HCT116 (cell line): ENCODE measurements at regions not wholly inside any gene's neighbourhood (a gene's known extent, or its start where the extent isn't known, plus 50 kb on each side); places are given as distances from the start of the nearest gene placed in this dataset.
"Not testable (repeated sequence)": the region's sequence is repeated elsewhere in the genome, so short reads cannot be mapped to it uniquely, and the experiment has no call there.

Source experiments
- ATAC-seq: fragments of 200-7000 bp; cut with Tn5 transposase; 2 replicates; pipeline ENCODE4 v1.9.1; 2020; ENCODE audit warnings: mild to moderate bottlenecking, moderate library complexity
- BruUV-seq: library from RNA; stranded (reverse); fragments of 400-500 nt; replicated peaks from 2 replicates; lab custom pipeline; 2021; lab: Mats Ljungman, UMichigan
- CTCF ChIA-PET: fragments of 300-600 bp; sonication (Branson Sonifier 250); formaldehyde crosslinking; loops from one replicate; lab custom pipeline; 2021; ENCODE audit warnings: antibody characterized with exemption; lab: Charles Lee
- POLR2A ChIA-PET: fragments of 300-600, 350-600 bp; sonication (Branson Sonifier 250); formaldehyde crosslinking; loops from one replicate; lab custom pipeline; 2021; ENCODE audit warnings: antibody characterized with exemption; lab: Charles Lee
- RAD21 ChIA-PET, 2 experiments: fragments of 300-600 bp; sonication (Branson Sonifier 250); formaldehyde crosslinking; loops; one replicate each; lab custom pipeline; 2023; ENCODE audit warnings: low total read pairs in 2 of 2; ENCODE audit not compliant: uncharacterized antibody in 2 of 2, unreplicated experiment in 2 of 2, low non-redundant PET in 1 of 2; lab: Charles Lee
- DNase-seq: peaks from one replicate; pipeline ENCODE4 v3.0.0-alpha.2; 2010; ENCODE audit warnings: low read depth, low spot score
- H2AFZ ChIP-seq: fragments of 200-600 bp; shearing (Covaris generic), sonication (generic); 2 replicates; pipeline ENCODE4 v1.6.1; 2017; ENCODE audit warnings: low read depth, mixed run types, mixed read lengths, antibody characterized with exemption, low read length; ENCODE audit not compliant: poor library complexity, severe bottlenecking
- H3K27ac ChIP-seq: 2 replicates; pipeline ENCODE4 v1.5.1; 2012; ENCODE audit warnings: low read depth, low read length
- H3K27me3 ChIP-seq: fragments of 200-600 bp; sonication (generic); 2 replicates; pipeline ENCODE4 v1.6.1; 2016; ENCODE audit warnings: mixed run types, low read length, mixed read lengths; ENCODE audit not compliant: insufficient read depth
- H3K36me3 ChIP-seq, 2 experiments: fragments of 200-500 bp in 1 of 2; fragments of 200-600 bp in 1 of 2; sonication (Bioruptor generic) in 1 of 2; sonication (generic) in 1 of 2; 2 replicates each; pipeline versions ENCODE4 v1.5.1 to v1.6.1; 2014 to 2016; ENCODE audit warnings: low read length in 2 of 2, inconsistent platforms in 1 of 2, mixed read lengths in 1 of 2, mixed run types in 1 of 2; ENCODE audit not compliant: insufficient read depth in 2 of 2, control insufficient read depth in 1 of 2
- H3K4me1 ChIP-seq, 2 experiments: fragments of 200-600 bp in 1 of 2; sonication (generic) in 1 of 2; 2 replicates each; pipeline versions ENCODE4 v1.5.1 to v1.6.1; 2012 to 2017; ENCODE audit warnings: low read length in 2 of 2, inconsistent platforms in 1 of 2, mild to moderate bottlenecking in 1 of 2, mixed read lengths in 1 of 2, mixed run types in 1 of 2, moderate library complexity in 1 of 2; ENCODE audit not compliant: insufficient read depth in 2 of 2, control insufficient read depth in 1 of 2
- H3K4me2 ChIP-seq: fragments of 200-600 bp; sonication (generic); 2 replicates; pipeline ENCODE4 v1.6.1; 2017; ENCODE audit warnings: mixed run types, low read length, mixed read lengths
- H3K4me3 ChIP-seq, 2 experiments: fragments of 200-600 bp in 1 of 2; sonication (generic) in 1 of 2; replicated peaks in 1 of 2; 2 replicates each; pipeline ENCODE4 v1.5.1; 2011 to 2016; ENCODE audit warnings: low read length in 2 of 2, control low read depth in 1 of 2, low read depth in 1 of 2, mild to moderate bottlenecking in 1 of 2, mixed read lengths in 1 of 2, mixed run types in 1 of 2
- H3K79me2 ChIP-seq: fragments of 200-600 bp; sonication (generic); 2 replicates; pipeline ENCODE4 v1.6.1; 2017; ENCODE audit warnings: mild to moderate bottlenecking, mixed run types, low read length, moderate library complexity, mixed read lengths; ENCODE audit not compliant: insufficient read depth
- H3K9ac ChIP-seq: fragments of 200-600 bp; sonication (generic); 2 replicates; pipeline ENCODE4 v1.6.1; 2016; ENCODE audit warnings: low read length, mixed read lengths
- H3K9me2 ChIP-seq: fragments of 200-600 bp; sonication (generic), shearing (Covaris generic); 2 replicates; pipeline ENCODE4 v1.6.1; 2017; ENCODE audit warnings: mixed run types, mild to moderate bottlenecking, moderate library complexity; ENCODE audit not compliant: insufficient read depth
- H3K9me3 ChIP-seq, 2 experiments: fragments of 200-500 bp in 1 of 2; fragments of 200-600 bp in 1 of 2; sonication (Bioruptor generic) in 1 of 2; sonication (generic) in 1 of 2; 2 replicates each; pipeline ENCODE4 v1.6.1; 2014 to 2017; ENCODE audit warnings: low read length in 2 of 2, mixed read lengths in 2 of 2, inconsistent platforms in 1 of 2, low read depth in 1 of 2, mild to moderate bottlenecking in 1 of 2, mixed run types in 1 of 2, moderate library complexity in 1 of 2; ENCODE audit not compliant: control insufficient read depth in 1 of 2, insufficient read depth in 1 of 2
- H4K20me1 ChIP-seq: fragments of 200-600 bp; sonication (generic), shearing (Covaris generic); 2 replicates; pipeline ENCODE4 v1.6.1; 2017; ENCODE audit warnings: mixed run types, mild to moderate bottlenecking, moderate library complexity; ENCODE audit not compliant: insufficient read depth
- intact Hi-C: fragments of 100-400 bp; cut with micrococcal nuclease; formaldehyde crosslinking; loops from 2 replicates; pipeline ENCODE4 v1.10.0; 2022

DNA sequence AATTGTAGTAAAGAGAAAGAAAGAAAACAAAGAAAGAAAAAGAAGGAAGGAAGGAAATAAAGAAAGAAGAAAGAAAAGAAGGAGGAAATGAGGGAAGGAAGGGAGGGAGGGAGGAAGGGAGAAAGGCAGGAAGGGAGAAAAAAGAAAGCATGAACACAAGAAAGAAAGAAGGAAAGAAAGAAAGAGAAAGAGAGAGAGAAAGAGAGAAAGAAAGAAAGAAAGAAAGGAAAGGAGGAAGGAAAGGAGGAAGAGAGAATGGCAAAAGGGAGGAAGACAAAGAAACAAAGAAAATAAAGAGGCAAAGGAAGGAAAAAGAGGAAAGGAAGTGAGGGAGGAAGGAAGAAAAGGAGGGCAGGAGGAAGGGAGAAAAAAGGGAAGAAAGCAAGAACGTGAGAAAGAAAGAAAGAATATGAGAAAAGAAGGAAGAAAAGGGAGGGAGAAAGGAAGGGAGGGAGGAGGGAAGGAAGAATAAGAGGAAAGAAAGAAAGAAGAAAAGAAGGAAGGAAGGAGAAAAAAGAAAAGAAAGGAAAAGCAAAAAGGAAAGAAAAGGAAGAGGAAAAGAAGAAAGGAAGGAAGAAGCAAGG lies 2775.4 kb downstream of the RPIA start:
- DNase-seq, H2AFZ ChIP-seq, CTCF ChIA-PET, H3K27me3 ChIP-seq, intact Hi-C loops, H3K27ac ChIP-seq, RAD21 ChIA-PET, ATAC-seq, H3K4me1 ChIP-seq, H3K36me3 ChIP-seq, H3K4me3 ChIP-seq, H3K79me2 ChIP-seq, H3K9ac ChIP-seq, H3K4me2 ChIP-seq, BruUV-seq, H4K20me1 ChIP-seq, H3K9me2 ChIP-seq, POLR2A ChIA-PET, H3K9me3 ChIP-seq: not testable (repeated sequence)

DNA sequence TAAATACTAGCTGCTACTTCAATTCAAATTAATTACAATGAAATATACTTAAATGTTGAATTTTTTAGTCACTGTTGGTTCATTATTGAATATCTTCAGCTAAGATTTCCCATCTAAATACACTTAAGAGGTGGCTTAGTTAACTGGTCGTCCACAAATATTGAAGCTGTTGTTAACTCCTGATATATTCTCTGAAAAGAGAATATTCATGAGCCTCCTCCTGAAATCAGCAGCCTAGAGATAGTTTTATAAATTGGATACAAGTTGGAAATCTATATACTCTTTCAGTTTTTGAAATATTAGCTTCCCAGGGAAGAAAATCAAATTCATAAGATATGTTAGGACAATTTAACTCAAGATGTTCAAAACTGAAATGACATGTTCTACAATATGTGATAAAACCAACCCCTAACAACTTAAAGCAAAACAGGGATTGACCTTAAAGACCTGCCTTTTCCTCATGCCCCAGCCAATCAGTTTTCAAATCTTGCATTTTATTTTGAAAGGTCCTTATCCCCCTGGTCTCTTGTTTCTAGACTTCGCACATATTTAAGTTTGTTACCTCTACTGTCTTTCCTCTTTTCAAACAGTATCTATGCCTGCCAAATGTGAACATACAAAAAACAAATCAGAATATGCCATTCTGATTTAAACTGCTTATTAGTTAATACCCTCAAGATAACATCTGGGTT lies 2784.9 kb downstream of the RPIA start:
- CTCF ChIA-PET, H3K36me3 ChIP-seq, H3K27ac ChIP-seq, H3K9ac ChIP-seq, H3K4me1 ChIP-seq, intact Hi-C loops, H3K9me3 ChIP-seq, POLR2A ChIA-PET, H3K9me2 ChIP-seq, H2AFZ ChIP-seq, H3K4me2 ChIP-seq, ATAC-seq, H3K79me2 ChIP-seq, H3K4me3 ChIP-seq, DNase-seq, RAD21 ChIA-PET, H4K20me1 ChIP-seq, BruUV-seq: not testable (repeated sequence)
- peaks cover 11% of the 10 kb centered on the region for H3K27me3 ChIP-seq

GRCh38 chr2:91476936-91477246 lies 2785.4 kb downstream of the RPIA start:
- RAD21 ChIA-PET, BruUV-seq, H3K36me3 ChIP-seq, H3K9ac ChIP-seq, H4K20me1 ChIP-seq, POLR2A ChIA-PET, H3K4me1 ChIP-seq, intact Hi-C loops, ATAC-seq, H3K79me2 ChIP-seq, CTCF ChIA-PET, H3K27ac ChIP-seq, DNase-seq, H3K4me2 ChIP-seq, H3K4me3 ChIP-seq, H3K9me2 ChIP-seq, H2AFZ ChIP-seq, H3K9me3 ChIP-seq: not testable (repeated sequence)
- H3K27me3 ChIP-seq: peaks cover 11% of the 10 kb centered on the region

DNA sequence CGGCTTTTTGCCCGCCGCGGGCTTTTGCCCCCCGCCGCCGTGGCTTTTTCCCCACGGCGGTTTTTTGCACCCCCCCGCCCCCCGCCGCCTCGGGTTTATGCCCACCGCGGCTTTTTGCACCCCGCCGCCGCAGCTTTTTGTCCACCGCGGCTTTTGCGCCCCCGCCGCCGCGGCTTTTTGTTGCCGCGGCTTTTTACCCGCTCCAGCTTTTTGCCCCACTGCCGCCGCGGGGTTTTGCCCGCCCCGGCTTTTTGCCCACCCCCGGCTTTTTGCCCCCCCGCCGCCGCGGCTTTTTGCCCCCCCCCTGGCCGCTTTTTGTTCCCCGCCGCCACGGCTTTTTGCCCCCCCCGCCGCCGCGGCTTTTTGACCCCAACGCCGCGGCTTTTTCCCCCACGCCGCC lies 2785.8 kb downstream of the RPIA start:
- DNase-seq, BruUV-seq, H4K20me1 ChIP-seq, H3K9me2 ChIP-seq, H3K27ac ChIP-seq, CTCF ChIA-PET, H2AFZ ChIP-seq, POLR2A ChIA-PET, intact Hi-C loops, H3K4me1 ChIP-seq, H3K9me3 ChIP-seq, H3K4me3 ChIP-seq, H3K36me3 ChIP-seq, H3K79me2 ChIP-seq, H3K4me2 ChIP-seq, RAD21 ChIA-PET, ATAC-seq, H3K9ac ChIP-seq: not testable (repeated sequence)
- peaks cover 11% of the 10 kb centered on the region for H3K27me3 ChIP-seq
